SK-N-SH (cell line): ENCODE measurements at regions not wholly inside any gene's neighbourhood (a gene's known extent, or its start where the extent isn't known, plus 50 kb on each side); places are given as distances from the start of the nearest gene placed in this dataset.
"Not testable (repeated sequence)": the region's sequence is repeated elsewhere in the genome, so short reads cannot be mapped to it uniquely, and the experiment has no call there.

Experiments used
- CTCF ChIA-PET: fragments of 300-600, 350-600 bp; formaldehyde crosslinking; extraction: SDS; loops from one replicate; lab custom pipeline; 2021; lab: Yijun Ruan, JAX
- POLR2A ChIA-PET: fragments of 350-600 bp; sonication (Branson Sonifier 250); formaldehyde crosslinking; extraction: SDS; loops from one replicate; lab custom pipeline; 2020; ENCODE audit warnings: antibody characterized with exemption, inconsistent platforms; lab: Yijun Ruan, JAX
- DNase-seq: peaks from one replicate; pipeline ENCODE4 v3.0.0; 2012
- H2AFZ ChIP-seq: fragments of 200-600 bp; sonication (generic); 2 replicates; pipeline ENCODE4 v1.8.1; 2016; ENCODE audit warnings: antibody characterized with exemption, mild to moderate bottlenecking, low read depth
- H3F3A ChIP-seq: fragments of 200-600 bp; sonication (generic); replicated peaks from 2 replicates; pipeline ENCODE3; 2016; ENCODE audit warnings: antibody characterized with exemption, mild to moderate bottlenecking; ENCODE audit not compliant: insufficient read depth
- H3K27ac ChIP-seq, 2 experiments: fragments of 200-500 bp in 1 of 2; fragments of 200-600 bp in 1 of 2; sonication (Bioruptor generic) in 1 of 2; sonication (generic), shearing (Covaris generic) in 1 of 2; 2 replicates each; pipeline versions ENCODE4 v1.5.1 to v1.6.1; 2014 to 2016; ENCODE audit warnings: low read depth in 2 of 2, inconsistent platforms in 1 of 2, low read length in 1 of 2, mild to moderate bottlenecking in 1 of 2, mixed read lengths in 1 of 2
- H3K27me3 ChIP-seq: fragments of 200-600 bp; sonication (generic), shearing (Covaris generic); 2 replicates; pipeline ENCODE4 v1.6.1; 2016; ENCODE audit warnings: mixed run types; ENCODE audit not compliant: insufficient read depth
- H3K36me3 ChIP-seq, 2 experiments: fragments of 200-500 bp in 1 of 2; fragments of 200-600 bp in 1 of 2; sonication (Bioruptor generic) in 1 of 2; sonication (generic) in 1 of 2; replicated peaks in 1 of 2; 2 replicates each; pipeline versions ENCODE3 to v1.5.1; 2014 to 2016; ENCODE audit warnings: low read length in 1 of 2, mild to moderate bottlenecking in 1 of 2; ENCODE audit not compliant: insufficient read depth in 2 of 2, control insufficient read depth in 1 of 2
- H3K4me1 ChIP-seq, 2 experiments: fragments of 200-500 bp in 1 of 2; fragments of 200-600 bp in 1 of 2; sonication (Bioruptor generic) in 1 of 2; sonication (generic), shearing (Covaris generic) in 1 of 2; 2 replicates each; pipeline versions ENCODE4 v1.5.1 to v1.6.1; 2014 to 2016; ENCODE audit warnings: low read depth in 1 of 2, low read length in 1 of 2, mixed run types in 1 of 2; ENCODE audit not compliant: insufficient read depth in 2 of 2, control insufficient read depth in 1 of 2
- H3K4me2 ChIP-seq: fragments of 200-600 bp; sonication (generic), shearing (Covaris generic); 2 replicates; pipeline ENCODE4 v1.6.1; 2017; ENCODE audit warnings: mixed run types
- H3K4me3 ChIP-seq, 2 experiments: fragments of 200-500 bp in 1 of 2; fragments of 200-600 bp in 1 of 2; sonication (Bioruptor generic) in 1 of 2; sonication (generic), shearing (Covaris generic) in 1 of 2; 2 replicates each; pipeline versions ENCODE4 v1.5.1 to v1.8.1; 2014 to 2016; ENCODE audit warnings: low read depth in 2 of 2, inconsistent platforms in 1 of 2, low read length in 1 of 2, mild to moderate bottlenecking in 1 of 2, mixed read lengths in 1 of 2, moderate library complexity in 1 of 2
- H3K79me2 ChIP-seq: fragments of 200-600 bp; sonication (generic); 2 replicates; pipeline ENCODE4 v1.8.1; 2017; ENCODE audit warnings: mild to moderate bottlenecking; ENCODE audit not compliant: insufficient read depth
- H3K9ac ChIP-seq: fragments of 200-600 bp; sonication (generic); 2 replicates; pipeline ENCODE4 v1.6.1; 2017; ENCODE audit warnings: mixed run types
- H3K9me2 ChIP-seq: fragments of 200-600 bp; sonication (generic); 2 replicates; pipeline ENCODE4 v1.6.1; 2017; ENCODE audit warnings: mixed run types
- H3K9me3 ChIP-seq: fragments of 200-600 bp; sonication (generic); 2 replicates; pipeline ENCODE4 v1.6.1; 2017; ENCODE audit warnings: mixed run types, mild to moderate bottlenecking, moderate library complexity
- H4K20me1 ChIP-seq: fragments of 200-600 bp; sonication (generic); 2 replicates; pipeline ENCODE4 v1.6.1; 2017; ENCODE audit warnings: mild to moderate bottlenecking, mixed run types; ENCODE audit not compliant: insufficient read depth
- CHD2 ChIP-seq: fragments of 150-350 bp; IDR thresholded peaks from 2 replicates; pipeline ENCODE4 v1.6.1; 2018; ENCODE audit warnings: low read length; ENCODE audit not compliant: partially characterized antibody
- CTCF ChIP-seq: fragments of 200-600 bp; sonication (generic); IDR thresholded peaks from 2 replicates; pipeline ENCODE4 v1.6.1; 2017; ENCODE audit warnings: antibody characterized with exemption, mild to moderate bottlenecking, moderate library complexity
- ELF1 ChIP-seq: IDR thresholded peaks from 2 replicates; pipeline ENCODE4 v1.4.0; 2012
- EP300 ChIP-seq, 2 experiments: IDR thresholded peaks; 2 replicates each; pipeline versions ENCODE4 v1.4.0 to v1.6.1; 2012; ENCODE audit warnings: borderline replicate concordance in 1 of 2, low read depth in 1 of 2, low read length in 1 of 2
- EZH2phosphoT487 ChIP-seq: fragments of 200-600 bp; sonication (generic); IDR thresholded peaks from 2 replicates; pipeline ENCODE4 v1.6.1; 2017; ENCODE audit warnings: low read depth, mixed run types, mild to moderate bottlenecking, antibody characterized with exemption, moderate library complexity, borderline replicate concordance
- FOSL2 ChIP-seq: IDR thresholded peaks from 2 replicates; pipeline ENCODE4 v1.4.0; 2012; ENCODE audit warnings: low read depth, mild to moderate bottlenecking, moderate library complexity, borderline replicate concordance
- FOXJ3 ChIP-seq: sonication (generic); formaldehyde crosslinking; IDR thresholded peaks from 2 replicates; pipeline ENCODE4 v1.5.1; 2020; ENCODE audit warnings: mild to moderate bottlenecking, missing genetic modification reagents
- FOXM1 ChIP-seq: IDR thresholded peaks from 2 replicates; pipeline ENCODE4 v1.4.0; 2012; ENCODE audit warnings: low read depth, mild to moderate bottlenecking
- GATA2 ChIP-seq: sonication (generic); formaldehyde crosslinking; IDR thresholded peaks from 2 replicates; pipeline ENCODE4 v1.5.0; 2020; ENCODE audit warnings: mild to moderate bottlenecking, missing genetic modification reagents
- JUND ChIP-seq: IDR thresholded peaks from 2 replicates; pipeline ENCODE4 v1.4.0; 2012
- MXI1 ChIP-seq: IDR thresholded peaks from 2 replicates; pipeline ENCODE4 v1.6.1; 2012; ENCODE audit warnings: mild to moderate bottlenecking, low read depth, low read length, improper control_type of control experiment
- NFIC ChIP-seq: IDR thresholded peaks from 2 replicates; pipeline ENCODE4 v1.4.0; 2012; ENCODE audit warnings: borderline replicate concordance
- PBX3 ChIP-seq: IDR thresholded peaks from 2 replicates; pipeline ENCODE4; 2012
- RAD21 ChIP-seq: IDR thresholded peaks from 2 replicates; pipeline ENCODE4 v1.6.1; 2012; ENCODE audit warnings: mild to moderate bottlenecking, low read length
- REST ChIP-seq: IDR thresholded peaks from 2 replicates; pipeline ENCODE4 v1.6.1; 2012; ENCODE audit warnings: mild to moderate bottlenecking, low read depth, low read length, moderate library complexity
- RFX5 ChIP-seq: IDR thresholded peaks from 2 replicates; pipeline ENCODE4 v1.6.1; 2012; ENCODE audit warnings: mild to moderate bottlenecking, improper control_type of control experiment, low read length
- RXRA ChIP-seq: IDR thresholded peaks from 2 replicates; pipeline ENCODE4 v1.4.0; 2012; ENCODE audit warnings: low read depth, mild to moderate bottlenecking, borderline replicate concordance
- TCF12 ChIP-seq: IDR thresholded peaks from 2 replicates; pipeline ENCODE4 v1.4.0; 2012
- TEAD4 ChIP-seq: IDR thresholded peaks from 2 replicates; pipeline ENCODE4 v1.4.0; 2012; ENCODE audit warnings: mild to moderate bottlenecking, borderline replicate concordance; ENCODE audit not compliant: insufficient read depth
- USF1 ChIP-seq: IDR thresholded peaks from 2 replicates; pipeline ENCODE4 v1.4.0; 2012; ENCODE audit warnings: low read depth, borderline replicate concordance
- USF2 ChIP-seq: fragments of 150-350 bp; IDR thresholded peaks from 2 replicates; pipeline ENCODE4 v1.6.1; 2017; ENCODE audit warnings: antibody characterized with exemption, low read length, low read depth, borderline replicate concordance
- YY1 ChIP-seq: IDR thresholded peaks from 2 replicates; pipeline ENCODE4 v1.4.0; 2012; ENCODE audit warnings: low read depth, mild to moderate bottlenecking
- WGBS: methylation state at CpG from one replicate; pipeline ENCODE4 v1.1.6; 2017; ENCODE audit warnings: low lambda C conversion rate; 5-methylcytosine and 5-hydroxymethylcytosine counted together

- 70% methylated on average over 4 of the region's 4 CpGs for WGBS
- H4K20me1 ChIP-seq, result no peaks in the 10 kb centered on the region
- H3K79me2 ChIP-seq, result no peaks in the 10 kb centered on the region
- no peak for DNase-seq
- no peak overlapping the region for H3K27ac ChIP-seq
- CTCF ChIA-PET, result no interaction called here
- no peaks in the 10 kb centered on the region for H3F3A ChIP-seq
- POLR2A ChIA-PET, result no interaction called here
- no peak overlapping the region for H3K9ac ChIP-seq
- TF ChIP-seq RXRA, result no peak
- TF ChIP-seq MXI1, result no peak
- TF ChIP-seq RAD21, result no peak
- TF ChIP-seq YY1, result no peak
- TF ChIP-seq FOSL2, result peak; percentile 33; the same call in 1 of the 2 replicates
- no peak for TF ChIP-seq TEAD4
- no peak for TF ChIP-seq RFX5
- TF ChIP-seq PBX3, result peak; percentile 24; the same call in 1 of the 2 replicates
- no peak for TF ChIP-seq USF2
- no peak for TF ChIP-seq REST
- TF ChIP-seq GATA2 (CRISPR knock-in tag), result no peak
- TF ChIP-seq CHD2, result no peak
- no peak for TF ChIP-seq FOXJ3 (CRISPR knock-in tag)
- TF ChIP-seq EZH2phosphoT487, result no peak
- TF ChIP-seq TCF12, result no peak
- 0 out of 2 replicates have a peak, but pooled peaks have one; percentile 10 for TF ChIP-seq JUND
- no peak for TF ChIP-seq CTCF
- TF ChIP-seq NFIC, result no peak
- TF ChIP-seq FOXM1, result no peak
- TF ChIP-seq ELF1, result no peak
- peak in 1 of 2 experiments; percentile 10; a peak in 1 of 4 replicates for TF ChIP-seq EP300 (IDR thresholded peaks at IDR 0.05; ENCODE audit: borderline replicate concordance in 1 of 2, low read depth in 1 of 2, low read length in 1 of 2)
- no peak for TF ChIP-seq USF1
- no peaks in the 10 kb centered on the region for H3K9me2 ChIP-seq
- no peaks in the 10 kb centered on the region; a peak in 1 of 4 replicates for H3K4me1 ChIP-seq
- no peak overlapping the region for H2AFZ ChIP-seq
- no peak overlapping the region for H3K4me2 ChIP-seq
- H3K9me3 ChIP-seq, result no peaks in the 10 kb centered on the region; the same call in 1 of the 2 replicates
- no peaks in the 10 kb centered on the region for H3K36me3 ChIP-seq
- no peak overlapping the region for H3K4me3 ChIP-seq
- H3K27me3 ChIP-seq, result no peaks in the 10 kb centered on the region
Observed at GRCh38 chr5:92613546-92613945, 967.5 kb downstream of the NR2F1-AS1 start.

GRCh38 chr5:92610435-92610834, 970.6 kb downstream of the NR2F1-AS1 start:
- H3K9ac ChIP-seq, CTCF ChIA-PET, H3K4me3 ChIP-seq, DNase-seq, H3K79me2 ChIP-seq, POLR2A ChIA-PET, H3K27me3 ChIP-seq, H3K27ac ChIP-seq, H3K4me2 ChIP-seq, H3K9me3 ChIP-seq, H2AFZ ChIP-seq, H4K20me1 ChIP-seq, H3K4me1 ChIP-seq, H3F3A ChIP-seq, H3K36me3 ChIP-seq, H3K9me2 ChIP-seq: not testable (repeated sequence)
